Mesothelial cell of epicardium (in vitro differentiated cells): ENCODE measurements at regions not wholly inside any gene's neighbourhood (a gene's known extent, or its start where the extent isn't known, plus 50 kb on each side); places are given as distances from the start of the nearest gene placed in this dataset.

Experiments used
- DNase-seq, 2 experiments: peaks; one replicate each; pipeline ENCODE4 v3.0.0; 2021; ENCODE audit warnings: low spot score in 2 of 2; ENCODE audit not compliant: unreplicated experiment in 2 of 2
- H3K27ac Mint-ChIP-seq: 2 replicates; pipeline ENCODE4 v1.8.0; 2021; ENCODE audit warnings: mixed read lengths
- H3K27me3 Mint-ChIP-seq: 2 replicates; pipeline ENCODE4 v1.8.0; 2021; ENCODE audit warnings: low read depth, mixed read lengths
- H3K36me3 Mint-ChIP-seq: 2 replicates; pipeline ENCODE4 v1.8.0; 2021; ENCODE audit warnings: mixed read lengths
- H3K4me1 Mint-ChIP-seq: 2 replicates; pipeline ENCODE4 v1.8.0; 2021; ENCODE audit warnings: mixed read lengths
- H3K4me3 Mint-ChIP-seq: 2 replicates; pipeline ENCODE4 v1.8.0; 2021; ENCODE audit warnings: mild to moderate bottlenecking, moderate library complexity, mixed read lengths
- H3K9me3 Mint-ChIP-seq: 2 replicates; pipeline ENCODE4 v1.8.0; 2021; ENCODE audit warnings: mixed read lengths
- CTCF ChIP-seq: fragments of 200-600 bp; sonication (generic); IDR thresholded peaks from one replicate; pipeline ENCODE4 v1.5.0; 2021; ENCODE audit warnings: antibody characterized with exemption; ENCODE audit not compliant: unreplicated experiment

GRCh38 chr4:4593596-4594284 is 51.9 kb upstream of the STX18 start:
- peaks cover 19% of the 10 kb centered on the region for H3K9me3 Mint-ChIP-seq
- peaks cover 27% of the 10 kb centered on the region for H3K36me3 Mint-ChIP-seq
- DNase-seq = no peak
- TF ChIP-seq CTCF = no peak
- no peaks in the 10 kb centered on the region for H3K4me1 Mint-ChIP-seq
- H3K4me3 Mint-ChIP-seq = no peak overlapping the region
- H3K27me3 Mint-ChIP-seq = no peaks in the 10 kb centered on the region
- H3K27ac Mint-ChIP-seq = no peak overlapping the region

DNA sequence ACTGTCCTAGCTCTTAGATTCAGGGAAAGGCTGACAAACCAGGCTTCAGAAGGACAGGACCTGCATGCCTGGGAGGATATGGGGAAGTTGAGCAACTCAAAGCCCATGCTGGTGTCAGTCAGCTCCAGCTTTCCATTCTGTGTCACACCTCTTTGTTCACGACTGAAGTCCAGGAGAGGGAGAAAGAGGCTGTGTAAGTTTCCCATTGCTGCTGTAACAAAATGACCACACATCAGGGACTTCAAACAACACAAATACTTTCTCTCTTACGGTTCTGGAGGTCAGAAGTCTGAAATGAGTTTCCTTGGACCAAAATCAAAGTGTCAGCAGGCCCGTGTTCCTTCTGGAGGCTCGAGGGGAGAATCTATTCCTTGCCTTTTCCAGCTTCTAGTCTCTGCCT is 50.6 kb upstream of the STX18 start:
- Mint-ChIP-seq H3K4me3 (no peak overlapping the region), H3K27ac (no peak overlapping the region), H3K9me3 (peaks cover 19% of the 10 kb centered on the region), H3K36me3 (peaks cover 27% of the 10 kb centered on the region), H3K27me3 (no peaks in the 10 kb centered on the region), H3K4me1 (no peaks in the 10 kb centered on the region)
- DNase-seq = no peak
- TF ChIP-seq CTCF = no peak
